ENCODE measurements at regions not wholly inside any gene's neighbourhood (a gene's known extent, or its start where the extent isn't known, plus 50 kb on each side); places are given as distances from the start of the nearest gene placed in this dataset.

DNA sequence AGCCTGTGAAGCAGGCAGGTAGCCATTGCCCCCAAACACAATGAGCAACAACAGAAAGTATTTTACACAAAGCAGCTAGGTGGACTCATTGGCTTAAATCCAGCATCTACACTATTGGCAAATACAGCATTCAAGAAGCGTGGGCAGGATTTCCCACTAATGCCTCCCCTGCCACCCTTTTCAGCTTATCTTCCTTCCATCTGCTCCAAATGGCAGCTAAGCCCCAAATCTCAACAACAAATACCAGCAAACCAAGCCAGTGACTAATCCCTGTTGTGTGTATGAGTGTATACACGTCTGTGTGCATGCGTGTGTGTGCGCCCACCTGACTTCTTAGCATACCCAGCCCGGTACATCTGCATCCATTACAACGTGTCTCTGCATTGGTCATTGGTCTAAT lies 151.2 kb upstream of the WWC1 start:
- Histone ChIP-seq H3K36me3 (ENCODE audit: control insufficient read depth in 4 of 4, insufficient read depth in 3 of 4, low read depth in 1 of 4, low read length in 3 of 4) (no peaks in the 10 kb centered on the region), H3K4me1 (ENCODE audit: control insufficient read depth in 4 of 4, insufficient read depth in 4 of 4, low read length in 3 of 4) (peaks cover 0 to 16% (median 11%) of the 10 kb centered on the region in 4 donors), H3K4me3 (ENCODE audit: low read depth in 1 of 3, low read length in 3 of 3) (no peak overlapping the region), H3K27me3 (ENCODE audit: control insufficient read depth in 4 of 4, insufficient read depth in 4 of 4, low read length in 3 of 4) (no peaks in the 10 kb centered on the region), H3K27ac (ENCODE audit: low read depth in 1 of 2, low read length in 2 of 2) (no peak overlapping the region), H3K9ac (ENCODE audit: low read depth in 1 of 2, low read length in 2 of 2) (no peak overlapping the region), H3K9me3 (ENCODE audit: control insufficient read depth in 4 of 4, low read length in 3 of 4) (no peaks in the 10 kb centered on the region)
- TF ChIP-seq YY1 (IDR thresholded peaks at IDR 0.05) (no peak), RXRA (IDR thresholded peaks at IDR 0.05) (no peak), SP1 (IDR thresholded peaks at IDR 0.05) (no peak), HNF4A (conservative IDR thresholded peaks at IDR 0.05) (no peak), RAD21 (IDR thresholded peaks at IDR 0.05) (no peak), JUND (IDR thresholded peaks at IDR 0.05) (no peak), HNF4G (IDR thresholded peaks at IDR 0.05) (no peak), GABPA (IDR thresholded peaks at IDR 0.05 in 1 of 2, conservative IDR thresholded peaks at IDR 0.05 in 1 of 2) (no peak), NR2F2 (IDR thresholded peaks at IDR 0.05) (no peak), TAF1 (conservative IDR thresholded peaks at IDR 0.05) (no peak), FOXA1 (IDR thresholded peaks at IDR 0.05) (no peak), FOXA2 (IDR thresholded peaks at IDR 0.05) (no peak), EGR1 (IDR thresholded peaks at IDR 0.05; ENCODE audit: low read depth in 2 of 2) (no peak)
- TF ChIP-seq, protein P1, sequence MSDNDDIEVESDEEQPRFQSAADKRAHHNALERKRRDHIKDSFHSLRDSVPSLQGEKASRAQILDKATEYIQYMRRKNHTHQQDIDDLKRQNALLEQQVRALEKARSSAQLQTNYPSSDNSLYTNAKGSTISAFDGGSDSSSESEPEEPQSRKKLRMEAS (IDR thresholded peaks at IDR 0.05): no peak
- TF ChIP-seq, protein P2, sequence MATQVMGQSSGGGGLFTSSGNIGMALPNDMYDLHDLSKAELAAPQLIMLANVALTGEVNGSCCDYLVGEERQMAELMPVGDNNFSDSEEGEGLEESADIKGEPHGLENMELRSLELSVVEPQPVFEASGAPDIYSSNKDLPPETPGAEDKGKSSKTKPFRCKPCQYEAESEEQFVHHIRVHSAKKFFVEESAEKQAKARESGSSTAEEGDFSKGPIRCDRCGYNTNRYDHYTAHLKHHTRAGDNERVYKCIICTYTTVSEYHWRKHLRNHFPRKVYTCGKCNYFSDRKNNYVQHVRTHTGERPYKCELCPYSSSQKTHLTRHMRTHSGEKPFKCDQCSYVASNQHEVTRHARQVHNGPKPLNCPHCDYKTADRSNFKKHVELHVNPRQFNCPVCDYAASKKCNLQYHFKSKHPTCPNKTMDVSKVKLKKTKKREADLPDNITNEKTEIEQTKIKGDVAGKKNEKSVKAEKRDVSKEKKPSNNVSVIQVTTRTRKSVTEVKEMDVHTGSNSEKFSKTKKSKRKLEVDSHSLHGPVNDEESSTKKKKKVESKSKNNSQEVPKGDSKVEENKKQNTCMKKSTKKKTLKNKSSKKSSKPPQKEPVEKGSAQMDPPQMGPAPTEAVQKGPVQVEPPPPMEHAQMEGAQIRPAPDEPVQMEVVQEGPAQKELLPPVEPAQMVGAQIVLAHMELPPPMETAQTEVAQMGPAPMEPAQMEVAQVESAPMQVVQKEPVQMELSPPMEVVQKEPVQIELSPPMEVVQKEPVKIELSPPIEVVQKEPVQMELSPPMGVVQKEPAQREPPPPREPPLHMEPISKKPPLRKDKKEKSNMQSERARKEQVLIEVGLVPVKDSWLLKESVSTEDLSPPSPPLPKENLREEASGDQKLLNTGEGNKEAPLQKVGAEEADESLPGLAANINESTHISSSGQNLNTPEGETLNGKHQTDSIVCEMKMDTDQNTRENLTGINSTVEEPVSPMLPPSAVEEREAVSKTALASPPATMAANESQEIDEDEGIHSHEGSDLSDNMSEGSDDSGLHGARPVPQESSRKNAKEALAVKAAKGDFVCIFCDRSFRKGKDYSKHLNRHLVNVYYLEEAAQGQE (IDR thresholded peaks at IDR 0.05): no peak
- TF ChIP-seq, protein P3, sequence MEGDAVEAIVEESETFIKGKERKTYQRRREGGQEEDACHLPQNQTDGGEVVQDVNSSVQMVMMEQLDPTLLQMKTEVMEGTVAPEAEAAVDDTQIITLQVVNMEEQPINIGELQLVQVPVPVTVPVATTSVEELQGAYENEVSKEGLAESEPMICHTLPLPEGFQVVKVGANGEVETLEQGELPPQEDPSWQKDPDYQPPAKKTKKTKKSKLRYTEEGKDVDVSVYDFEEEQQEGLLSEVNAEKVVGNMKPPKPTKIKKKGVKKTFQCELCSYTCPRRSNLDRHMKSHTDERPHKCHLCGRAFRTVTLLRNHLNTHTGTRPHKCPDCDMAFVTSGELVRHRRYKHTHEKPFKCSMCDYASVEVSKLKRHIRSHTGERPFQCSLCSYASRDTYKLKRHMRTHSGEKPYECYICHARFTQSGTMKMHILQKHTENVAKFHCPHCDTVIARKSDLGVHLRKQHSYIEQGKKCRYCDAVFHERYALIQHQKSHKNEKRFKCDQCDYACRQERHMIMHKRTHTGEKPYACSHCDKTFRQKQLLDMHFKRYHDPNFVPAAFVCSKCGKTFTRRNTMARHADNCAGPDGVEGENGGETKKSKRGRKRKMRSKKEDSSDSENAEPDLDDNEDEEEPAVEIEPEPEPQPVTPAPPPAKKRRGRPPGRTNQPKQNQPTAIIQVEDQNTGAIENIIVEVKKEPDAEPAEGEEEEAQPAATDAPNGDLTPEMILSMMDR (IDR thresholded peaks at IDR 0.05; ENCODE audit: low read depth, low read length, missing input control): no peak
- TF ChIP-seq, protein P4, sequence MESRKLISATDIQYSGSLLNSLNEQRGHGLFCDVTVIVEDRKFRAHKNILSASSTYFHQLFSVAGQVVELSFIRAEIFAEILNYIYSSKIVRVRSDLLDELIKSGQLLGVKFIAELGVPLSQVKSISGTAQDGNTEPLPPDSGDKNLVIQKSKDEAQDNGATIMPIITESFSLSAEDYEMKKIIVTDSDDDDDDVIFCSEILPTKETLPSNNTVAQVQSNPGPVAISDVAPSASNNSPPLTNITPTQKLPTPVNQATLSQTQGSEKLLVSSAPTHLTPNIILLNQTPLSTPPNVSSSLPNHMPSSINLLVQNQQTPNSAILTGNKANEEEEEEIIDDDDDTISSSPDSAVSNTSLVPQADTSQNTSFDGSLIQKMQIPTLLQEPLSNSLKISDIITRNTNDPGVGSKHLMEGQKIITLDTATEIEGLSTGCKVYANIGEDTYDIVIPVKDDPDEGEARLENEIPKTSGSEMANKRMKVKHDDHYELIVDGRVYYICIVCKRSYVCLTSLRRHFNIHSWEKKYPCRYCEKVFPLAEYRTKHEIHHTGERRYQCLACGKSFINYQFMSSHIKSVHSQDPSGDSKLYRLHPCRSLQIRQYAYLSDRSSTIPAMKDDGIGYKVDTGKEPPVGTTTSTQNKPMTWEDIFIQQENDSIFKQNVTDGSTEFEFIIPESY (IDR thresholded peaks at IDR 0.05): no peak
- TF ChIP-seq, protein P5, sequence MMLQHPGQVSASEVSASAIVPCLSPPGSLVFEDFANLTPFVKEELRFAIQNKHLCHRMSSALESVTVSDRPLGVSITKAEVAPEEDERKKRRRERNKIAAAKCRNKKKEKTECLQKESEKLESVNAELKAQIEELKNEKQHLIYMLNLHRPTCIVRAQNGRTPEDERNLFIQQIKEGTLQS (IDR thresholded peaks at IDR 0.05): no peak
- DNase-seq (ENCODE audit: low spot score): no peak
- 92% methylated on average over 6 of the region's 6 CpGs for WGBS

All from liver (tissue), 8 donors.